Thyroid gland (tissue), 4 donors: ENCODE measurements at regions not wholly inside any gene's neighbourhood (a gene's known extent, or its start where the extent isn't known, plus 50 kb on each side); places are given as distances from the start of the nearest gene placed in this dataset.

ENCODE experiments used
- DNase-seq, 2 donors: peaks; one replicate each; pipeline ENCODE4 v3.0.0-alpha.2; 2019
- H3K27ac ChIP-seq, 3 donors: fragments of 200-600 bp; sonication (generic); 1 replicate in 2 of 3; 2 replicates in 1 of 3; pipeline ENCODE4 v1.5.1; 2016 to 2019; ENCODE audit warnings: mild to moderate bottlenecking in 1 of 3, moderate library complexity in 1 of 3
- H3K27me3 ChIP-seq: fragments of 200-600 bp; sonication (generic); one replicate; pipeline ENCODE4 v1.5.1; 2019
- H3K36me3 ChIP-seq, 2 donors: fragments of 200-600 bp; sonication (generic); one replicate each; pipeline ENCODE4 v1.5.1; 2016 to 2019
- H3K4me1 ChIP-seq, 2 donors: fragments of 200-600 bp; sonication (generic); one replicate each; pipeline ENCODE4 v1.5.1; 2017 to 2019
- H3K4me3 ChIP-seq, 3 donors: fragments of 200-600 bp; sonication (generic); replicated peaks in 1 of 3; 1 replicate in 2 of 3; 2 replicates in 1 of 3; pipeline ENCODE4 v1.5.1; 2016; ENCODE audit warnings: mild to moderate bottlenecking in 1 of 3
- H3K9me3 ChIP-seq: fragments of 200-600 bp; sonication (generic); one replicate; pipeline ENCODE4 v1.5.1; 2017
- POLR2A ChIP-seq, 2 donors: fragments of 450-650 bp; IDR thresholded peaks; one replicate each; pipeline ENCODE4 v1.6.1; 2017; ENCODE audit warnings: antibody characterized with exemption in 2 of 2, mild to moderate bottlenecking in 2 of 2, moderate library complexity in 1 of 2
- WGBS, 2 donors: methylation state at CpG; one replicate each; pipeline ENCODE4 v1.1.5; 2017; 5-methylcytosine and 5-hydroxymethylcytosine counted together
- intact Hi-C: fragments of 100-400 bp; cut with DNase I; formaldehyde crosslinking; loops from one replicate; pipeline ENCODE4 v1.15.1; 2023
- TF ChIP-seq, protein P1 (sequence below), 6 experiments: fragments of 200-600 bp in 3 of 6; fragments of 450-650 bp in 3 of 6; sonication (generic) in 3 of 6; IDR thresholded peaks; one replicate each; pipeline ENCODE4 v1.5.1; 2016 to 2019; ENCODE audit warnings: antibody characterized with exemption in 6 of 6, mild to moderate bottlenecking in 2 of 6, inconsistent platforms in 1 of 6, moderate library complexity in 1 of 6

DNA sequence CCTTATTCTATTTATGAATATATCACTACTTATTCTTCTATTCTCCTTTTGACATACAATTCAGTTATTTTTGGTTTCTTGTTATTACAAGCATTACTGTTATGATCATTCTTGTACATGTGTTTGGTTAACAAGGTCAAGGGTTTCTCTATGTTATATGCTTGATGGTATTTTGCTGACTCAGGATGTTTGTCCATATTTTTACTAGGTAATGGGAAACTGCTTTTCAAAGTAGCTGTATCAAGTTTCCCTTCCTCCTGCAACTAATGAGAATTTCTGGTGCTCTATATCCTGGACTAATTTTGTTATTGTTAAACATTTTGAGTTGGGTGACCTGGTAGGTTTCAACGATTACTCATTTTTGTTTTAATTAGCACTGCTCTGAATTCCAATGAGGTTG is 841.0 kb downstream of the OTOL1 start:
- Histone ChIP-seq H3K4me1 (no peaks in the 10 kb centered on the region), H3K27me3 (no peaks in the 10 kb centered on the region), H3K36me3 (no peaks in the 10 kb centered on the region), H3K4me3 (no peak overlapping the region), H3K27ac (no peak overlapping the region), H3K9me3 (no peaks in the 10 kb centered on the region)
- TF ChIP-seq, protein P1, sequence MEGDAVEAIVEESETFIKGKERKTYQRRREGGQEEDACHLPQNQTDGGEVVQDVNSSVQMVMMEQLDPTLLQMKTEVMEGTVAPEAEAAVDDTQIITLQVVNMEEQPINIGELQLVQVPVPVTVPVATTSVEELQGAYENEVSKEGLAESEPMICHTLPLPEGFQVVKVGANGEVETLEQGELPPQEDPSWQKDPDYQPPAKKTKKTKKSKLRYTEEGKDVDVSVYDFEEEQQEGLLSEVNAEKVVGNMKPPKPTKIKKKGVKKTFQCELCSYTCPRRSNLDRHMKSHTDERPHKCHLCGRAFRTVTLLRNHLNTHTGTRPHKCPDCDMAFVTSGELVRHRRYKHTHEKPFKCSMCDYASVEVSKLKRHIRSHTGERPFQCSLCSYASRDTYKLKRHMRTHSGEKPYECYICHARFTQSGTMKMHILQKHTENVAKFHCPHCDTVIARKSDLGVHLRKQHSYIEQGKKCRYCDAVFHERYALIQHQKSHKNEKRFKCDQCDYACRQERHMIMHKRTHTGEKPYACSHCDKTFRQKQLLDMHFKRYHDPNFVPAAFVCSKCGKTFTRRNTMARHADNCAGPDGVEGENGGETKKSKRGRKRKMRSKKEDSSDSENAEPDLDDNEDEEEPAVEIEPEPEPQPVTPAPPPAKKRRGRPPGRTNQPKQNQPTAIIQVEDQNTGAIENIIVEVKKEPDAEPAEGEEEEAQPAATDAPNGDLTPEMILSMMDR (IDR thresholded peaks at IDR 0.05): no peak
- TF ChIP-seq POLR2A (IDR thresholded peaks at IDR 0.05): no peak
- WGBS, 2 donors: 69 to 78% methylated on average over 1 of the region's 1 CpG
- DNase-seq: no peak
- intact Hi-C loops: no loop called here

DNA sequence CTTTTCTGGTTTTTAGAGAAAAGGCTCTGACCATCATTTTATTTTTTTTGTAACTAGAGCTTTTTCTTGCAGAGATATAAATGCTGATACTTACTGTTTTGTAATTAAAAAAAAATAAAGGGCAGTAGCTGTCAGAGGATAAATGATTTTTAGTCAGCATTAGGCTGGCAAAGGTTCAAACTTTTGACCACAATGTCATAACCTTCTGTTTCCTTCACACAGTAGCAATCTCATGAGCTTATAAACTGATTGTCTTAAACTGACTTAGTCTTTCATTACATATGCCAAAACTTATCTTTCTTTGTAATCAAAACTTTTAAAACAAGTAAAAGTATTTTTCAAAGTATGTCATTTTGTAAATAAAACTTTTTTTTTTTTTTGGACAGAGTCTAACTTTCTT is 841.9 kb downstream of the OTOL1 start:
- no peaks in the 10 kb centered on the region for H3K9me3 ChIP-seq
- no peak overlapping the region for H3K27ac ChIP-seq
- H3K4me1 ChIP-seq: no peaks in the 10 kb centered on the region
- no peaks in the 10 kb centered on the region for H3K36me3 ChIP-seq
- TF ChIP-seq, protein P1 (IDR thresholded peaks at IDR 0.05): no peak
- no peak for TF ChIP-seq POLR2A (IDR thresholded peaks at IDR 0.05)
- intact Hi-C loops: no loop called here
- no peak overlapping the region for H3K4me3 ChIP-seq
- H3K27me3 ChIP-seq: no peaks in the 10 kb centered on the region
- DNase-seq: no peak

DNA sequence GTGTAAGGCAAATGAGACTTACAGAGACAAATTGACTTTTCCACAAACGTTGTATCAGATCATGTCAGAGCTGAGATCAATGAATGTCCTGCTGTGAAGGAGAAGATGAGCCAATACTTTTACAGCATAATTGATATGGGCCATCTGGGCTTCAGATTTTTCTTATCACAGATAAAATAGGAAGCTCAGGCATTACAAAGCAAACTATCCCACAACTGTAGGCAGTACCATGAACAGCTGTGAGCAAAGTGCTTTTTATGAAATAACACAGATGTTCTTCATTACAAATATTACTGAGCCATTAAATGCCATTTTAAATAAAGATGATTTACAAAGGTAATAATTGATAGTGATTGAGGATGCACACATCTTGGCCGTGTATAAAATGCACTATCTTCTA is 852.3 kb downstream of the OTOL1 start:
- DNase-seq: no peak
- 57 to 65% methylated on average over 2 of the region's 2 CpGs for WGBS, 2 donors

DNA sequence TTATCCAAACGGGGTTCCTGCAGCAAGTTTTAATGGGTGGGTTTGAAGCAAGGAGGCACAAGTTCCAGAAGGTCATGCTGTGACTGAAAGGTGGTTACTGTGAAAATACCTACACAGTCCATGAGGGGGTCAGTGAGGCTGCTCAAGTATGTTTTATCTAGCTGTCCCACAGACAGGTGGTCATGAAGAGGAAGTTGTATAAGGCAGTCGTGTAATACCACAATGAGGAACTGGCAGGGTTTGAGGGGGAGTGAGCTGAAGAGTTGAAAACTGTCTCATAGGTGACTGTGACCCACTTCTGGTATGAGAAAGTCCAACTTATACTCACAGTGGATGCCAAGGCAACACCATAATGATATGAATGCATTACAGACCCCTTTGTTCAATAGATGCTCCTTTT is 856.8 kb downstream of the OTOL1 start:
- Histone ChIP-seq H3K27me3 (no peaks in the 10 kb centered on the region), H3K36me3 (no peaks in the 10 kb centered on the region), H3K4me3 (no peak overlapping the region), H3K4me1 (no peaks in the 10 kb centered on the region), H3K27ac (no peak overlapping the region), H3K9me3 (no peaks in the 10 kb centered on the region)
- DNase-seq: no peak
- no peak for TF ChIP-seq POLR2A (IDR thresholded peaks at IDR 0.05)
- TF ChIP-seq, protein P1 (IDR thresholded peaks at IDR 0.05): no peak
- 48 to 56% methylated on average over 2 of the region's 2 CpGs for WGBS, 2 donors
- intact Hi-C loops: no loop called here

More for the DNA sequence above, 852.3 kb downstream of the OTOL1 start:
- intact Hi-C loops: no loop called here
- Histone ChIP-seq H3K27me3 (no peaks in the 10 kb centered on the region), H3K9me3 (no peaks in the 10 kb centered on the region), H3K36me3 (no peaks in the 10 kb centered on the region), H3K27ac (no peak overlapping the region), H3K4me1 (no peaks in the 10 kb centered on the region), H3K4me3 (no peak overlapping the region)
- TF ChIP-seq POLR2A (IDR thresholded peaks at IDR 0.05): no peak
- TF ChIP-seq, protein P1 (IDR thresholded peaks at IDR 0.05): no peak

DNA sequence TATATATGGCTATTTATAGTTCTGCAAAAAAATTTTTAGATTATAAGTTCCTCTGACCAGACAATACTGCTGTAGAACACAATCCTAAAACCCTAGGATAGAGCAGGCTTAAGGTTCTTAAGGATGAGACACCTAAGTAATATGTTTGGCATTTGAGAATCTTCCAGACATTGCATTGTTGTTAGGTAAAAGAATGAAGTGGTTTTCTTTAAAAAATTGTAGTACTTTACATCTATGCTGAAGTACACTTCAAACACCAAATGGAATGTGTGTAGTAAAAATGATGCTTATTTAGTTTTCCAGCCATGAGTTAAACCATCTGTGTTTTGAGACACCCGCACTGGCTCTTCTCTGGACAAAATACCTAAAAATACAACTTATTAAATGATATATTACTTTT is 857.7 kb downstream of the OTOL1 start:
- intact Hi-C loops: no loop called here
- Histone ChIP-seq H3K9me3 (no peaks in the 10 kb centered on the region), H3K4me1 (no peaks in the 10 kb centered on the region), H3K4me3 (no peak overlapping the region), H3K27me3 (no peaks in the 10 kb centered on the region), H3K36me3 (no peaks in the 10 kb centered on the region), H3K27ac (no peak overlapping the region)
- DNase-seq: no peak
- 41 to 60% methylated on average over 1 of the region's 1 CpG for WGBS, 2 donors
- no peak for TF ChIP-seq POLR2A (IDR thresholded peaks at IDR 0.05)
- TF ChIP-seq, protein P1 (IDR thresholded peaks at IDR 0.05): no peak
